ENCODE measurements at regions not wholly inside any gene's neighbourhood (a gene's known extent, or its start where the extent isn't known, plus 50 kb on each side); places are given as distances from the start of the nearest gene placed in this dataset.

GRCh38 chr2:88852753-88853402 is 161.4 kb downstream of the RPIA start:
- Histone ChIP-seq H3K4me3 (ENCODE audit: low read depth, low read length) (no peak overlapping the region), H3K27me3 (replicated peaks) (no peaks in the 10 kb centered on the region), H3K36me3 (replicated peaks) (no peaks in the 10 kb centered on the region), H3K27ac (no peak overlapping the region)
- no peak for TF ChIP-seq CTCF (IDR thresholded peaks at IDR 0.05; ENCODE audit: low read depth, low read length, missing control alignments)
- in situ Hi-C loops (cut with HindIII; ENCODE audit: low pct_ligation_motif_present, low sequenced_read_pairs), result no loop called here
- no peak for DNase-seq

GRCh38 chr2:88853403-88853790 is 161.9 kb downstream of the RPIA start:
- no peak for TF ChIP-seq CTCF (IDR thresholded peaks at IDR 0.05; ENCODE audit: low read depth, low read length, missing control alignments)
- Histone ChIP-seq H3K27ac (no peak overlapping the region), H3K36me3 (replicated peaks) (no peaks in the 10 kb centered on the region), H3K4me3 (ENCODE audit: low read depth, low read length) (no peak overlapping the region), H3K27me3 (replicated peaks) (no peaks in the 10 kb centered on the region)
- in situ Hi-C loops (cut with HindIII; ENCODE audit: low pct_ligation_motif_present, low sequenced_read_pairs), result no loop called here
- no peak for DNase-seq

GRCh38 chr2:88854528-88854927 is 163.1 kb downstream of the RPIA start:
- Histone ChIP-seq H3K27me3 (replicated peaks) (no peaks in the 10 kb centered on the region), H3K4me3 (ENCODE audit: low read depth, low read length) (no peak overlapping the region), H3K36me3 (replicated peaks) (no peaks in the 10 kb centered on the region), H3K27ac (no peak overlapping the region)
- TF ChIP-seq CTCF (IDR thresholded peaks at IDR 0.05; ENCODE audit: low read depth, low read length, missing control alignments), result no peak
- in situ Hi-C loops (cut with HindIII; ENCODE audit: low pct_ligation_motif_present, low sequenced_read_pairs), result no loop called here
- no peak for DNase-seq

- no peak for DNase-seq
- Histone ChIP-seq H3K36me3 (replicated peaks) (no peaks in the 10 kb centered on the region), H3K27ac (no peak overlapping the region), H3K4me3 (ENCODE audit: low read depth, low read length) (no peak overlapping the region), H3K27me3 (replicated peaks) (no peaks in the 10 kb centered on the region)
- no peak for TF ChIP-seq CTCF (IDR thresholded peaks at IDR 0.05; ENCODE audit: low read depth, low read length, missing control alignments)
- in situ Hi-C loops (cut with HindIII; ENCODE audit: low pct_ligation_motif_present, low sequenced_read_pairs), result no loop called here
Observed at GRCh38 chr2:88855620-88856408, 164.3 kb downstream of the RPIA start.

- H3K4me3 ChIP-seq (ENCODE audit: low read depth, low read length), result no peak overlapping the region
Observed at GRCh38 chr2:88856409-88857135, 165.1 kb downstream of the RPIA start.

More at GRCh38 chr2:88856409-88857135, 165.1 kb downstream of the RPIA start:
- in situ Hi-C loops (cut with HindIII; ENCODE audit: low pct_ligation_motif_present, low sequenced_read_pairs), result no loop called here
- no peak for DNase-seq
- H3K36me3 ChIP-seq (replicated peaks), result no peaks in the 10 kb centered on the region
- no peak overlapping the region for H3K27ac ChIP-seq
- H3K27me3 ChIP-seq (replicated peaks), result no peaks in the 10 kb centered on the region
- TF ChIP-seq CTCF (IDR thresholded peaks at IDR 0.05; ENCODE audit: low read depth, low read length, missing control alignments), result no peak

Measured in brain microvascular endothelial cell (primary cell).